Caki2 (cell line): ENCODE measurements at regions not wholly inside any gene's neighbourhood (a gene's known extent, or its start where the extent isn't known, plus 50 kb on each side); places are given as distances from the start of the nearest gene placed in this dataset.

ENCODE experiments used
- DNase-seq: peaks from one replicate; pipeline ENCODE4 v3.0.0-alpha.2; 2015; ENCODE audit warnings: low read depth
- in situ Hi-C: cut with HindIII; loops from 2 replicates; pipeline ENCODE4 v1.10.0; 2016; ENCODE audit warnings: low sequenced_read_pairs, low pct_unique_long_range_greater_than_20kb, mixed read lengths

DNA sequence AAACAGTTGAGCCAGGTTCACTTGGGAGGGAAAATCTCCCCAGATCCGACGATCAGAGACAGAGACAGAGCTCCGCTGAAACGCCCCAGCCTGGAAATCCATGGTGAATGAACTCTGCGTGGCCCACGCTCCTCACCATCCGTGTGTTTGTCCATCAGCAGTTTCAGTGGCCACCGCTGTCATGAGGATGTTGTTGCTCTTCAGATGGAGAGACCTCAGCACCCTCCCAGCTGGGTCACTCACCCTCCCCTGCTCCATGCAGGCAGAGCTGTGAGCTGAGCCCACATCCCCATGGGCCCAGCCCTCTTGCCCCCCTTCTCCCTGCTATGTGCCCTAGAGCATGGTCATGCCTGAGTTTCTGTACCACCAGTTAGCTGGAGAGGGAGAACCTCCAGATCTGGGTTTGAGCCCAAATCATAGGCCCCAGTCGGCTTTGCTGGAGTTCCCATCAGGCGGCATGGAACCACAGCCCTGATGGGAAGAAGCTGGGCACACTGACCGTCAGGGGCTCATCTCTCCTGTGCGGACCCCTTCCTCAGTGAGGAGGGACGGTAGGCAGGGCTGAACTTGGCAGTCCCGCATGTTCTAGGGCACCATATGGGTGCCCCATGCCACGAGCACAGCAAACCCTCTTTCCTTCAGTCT is 154.4 kb upstream of the COL5A1 start:
- in situ Hi-C loops: no loop called here

DNA sequence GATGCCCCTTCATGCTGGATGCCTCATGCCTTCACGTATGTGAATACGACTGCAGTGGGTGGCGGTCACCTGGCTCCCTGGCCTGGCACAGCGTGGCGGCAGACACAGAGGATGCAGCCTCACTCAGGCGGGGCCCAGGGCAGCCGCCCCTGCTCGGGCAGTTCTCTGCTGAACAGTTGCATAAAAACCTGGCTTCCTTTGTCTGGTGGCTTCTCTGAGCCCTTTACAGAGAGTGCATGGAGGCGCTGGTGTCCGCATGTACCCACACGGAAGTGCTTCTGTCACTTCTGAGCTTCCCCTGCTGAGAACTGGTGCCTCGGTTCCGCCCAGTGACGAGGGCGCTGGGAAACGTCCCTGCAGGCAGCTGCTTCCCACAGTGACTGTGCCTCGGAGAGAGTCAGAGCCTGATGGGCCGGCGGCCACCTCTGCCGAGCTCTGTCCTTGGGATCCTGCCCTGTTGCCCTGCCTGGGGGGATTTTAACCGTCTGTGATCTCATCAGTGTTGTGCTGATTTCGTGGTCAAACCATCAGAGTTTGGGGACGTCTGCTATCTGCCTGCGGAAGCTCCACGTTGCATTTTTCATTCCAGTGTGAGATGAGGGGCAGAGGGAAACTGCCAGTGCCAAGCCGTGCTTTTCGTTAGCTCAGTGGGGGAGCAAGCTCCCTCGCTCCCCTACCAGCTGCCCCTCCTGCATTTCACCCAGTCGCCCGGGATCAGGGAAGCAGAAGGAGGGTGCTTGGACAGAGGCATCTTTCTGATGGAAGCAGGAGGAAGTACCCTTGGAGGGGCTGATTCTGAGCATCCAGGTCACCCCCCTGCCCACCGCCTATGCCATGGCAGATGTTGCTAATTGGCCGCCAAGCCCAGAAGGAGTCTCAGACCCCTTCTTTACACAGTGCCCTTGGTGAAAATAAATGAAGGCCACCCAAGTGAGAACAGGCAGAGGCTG is 153.0 kb upstream of the COL5A1 start:
- in situ Hi-C loops: no loop called here
- DNase-seq: no peak

More for the DNA sequence above, 154.4 kb upstream of the COL5A1 start:
- no peak for DNase-seq

DNA sequence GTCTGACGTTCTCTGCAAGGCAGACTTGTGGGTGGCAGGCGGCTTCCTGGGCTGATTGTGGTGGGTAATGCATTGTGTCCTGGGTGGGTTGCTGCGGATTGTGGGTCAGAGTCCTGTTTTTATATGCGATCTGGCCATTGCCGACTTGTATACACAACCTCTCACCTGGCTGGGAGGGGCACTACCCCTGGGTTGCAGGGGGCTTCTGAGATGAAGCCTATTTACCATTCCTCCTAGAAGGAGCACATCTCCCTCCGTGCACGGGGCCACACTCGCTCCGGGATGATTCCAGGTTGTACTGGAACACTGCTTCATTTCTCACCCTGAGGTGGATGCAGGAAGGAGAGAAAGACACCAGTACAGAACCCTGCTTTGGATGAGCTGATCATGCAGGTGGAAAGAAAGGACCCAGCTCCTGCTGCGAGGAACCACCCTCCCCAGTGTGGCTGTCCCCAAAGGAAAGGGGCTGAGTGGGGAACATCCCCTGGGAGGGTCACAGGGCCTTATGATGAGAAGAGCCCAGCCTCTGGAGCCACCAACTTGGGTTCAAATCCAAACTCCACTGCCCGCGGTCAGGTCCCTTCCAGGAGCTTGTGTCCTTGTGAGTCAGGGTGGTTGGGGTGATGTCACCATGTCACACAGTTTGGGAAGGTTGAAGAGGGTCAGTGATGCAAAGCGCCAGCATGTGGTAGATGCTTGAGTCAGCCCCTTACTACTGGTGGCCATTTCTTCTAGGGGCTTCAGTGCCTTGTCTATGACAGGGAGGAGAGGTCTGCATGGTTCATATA is 151.8 kb upstream of the COL5A1 start:
- DNase-seq: no peak
- in situ Hi-C loops: no loop called here

DNA sequence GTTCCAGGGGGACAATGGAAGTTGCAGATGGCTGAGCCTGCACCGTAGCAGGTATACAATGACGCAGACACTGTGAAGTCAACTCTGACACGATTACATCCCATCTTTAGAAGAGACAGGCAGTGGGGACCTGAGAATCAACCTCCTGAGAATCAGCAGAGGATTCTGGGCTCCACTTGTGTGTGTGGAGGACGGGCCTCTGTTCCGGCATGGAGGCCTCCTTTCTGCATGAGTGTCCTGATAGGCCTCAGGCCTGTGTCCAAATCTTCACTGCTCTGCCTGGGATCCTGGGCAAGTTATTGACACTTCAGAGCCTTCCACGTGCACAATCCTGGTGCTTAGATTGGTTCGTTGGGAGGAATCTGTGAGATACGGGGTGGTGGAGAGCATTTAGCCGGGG is 151.2 kb upstream of the COL5A1 start:
- in situ Hi-C loops: no loop called here
- DNase-seq: no peak

DNA sequence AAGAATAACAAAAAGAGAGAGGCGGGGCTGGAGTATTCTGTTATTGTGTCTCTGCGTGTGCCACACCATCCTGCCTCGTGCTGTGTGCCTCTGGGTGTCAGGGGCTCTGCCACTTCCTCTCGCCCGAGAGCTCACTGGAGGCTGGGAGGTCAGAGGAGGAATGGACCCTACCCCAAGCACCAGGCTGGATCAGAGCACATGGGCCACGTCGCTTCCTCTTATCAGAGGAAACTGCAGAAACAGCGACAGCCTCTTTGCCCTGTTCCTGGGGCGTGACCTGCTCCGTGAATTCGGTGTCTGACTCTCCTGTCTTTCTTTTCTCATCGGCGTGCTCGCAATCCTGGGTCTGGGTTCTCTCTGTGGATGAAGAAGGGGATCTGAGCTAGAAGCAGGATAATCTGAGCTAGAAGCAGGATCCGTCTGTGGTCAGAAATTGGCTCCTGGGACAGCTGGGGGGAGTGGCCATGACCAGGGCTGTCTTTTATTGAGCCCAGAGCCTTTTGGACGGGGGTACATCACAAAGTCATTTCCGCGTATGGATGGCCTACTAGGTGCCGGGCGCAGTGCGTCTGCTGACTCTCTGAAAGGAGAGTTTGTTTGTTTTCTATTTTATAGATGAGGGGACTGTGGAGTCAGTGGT is 150.3 kb upstream of the COL5A1 start:
- no peak for DNase-seq
- in situ Hi-C loops: no loop called here

DNA sequence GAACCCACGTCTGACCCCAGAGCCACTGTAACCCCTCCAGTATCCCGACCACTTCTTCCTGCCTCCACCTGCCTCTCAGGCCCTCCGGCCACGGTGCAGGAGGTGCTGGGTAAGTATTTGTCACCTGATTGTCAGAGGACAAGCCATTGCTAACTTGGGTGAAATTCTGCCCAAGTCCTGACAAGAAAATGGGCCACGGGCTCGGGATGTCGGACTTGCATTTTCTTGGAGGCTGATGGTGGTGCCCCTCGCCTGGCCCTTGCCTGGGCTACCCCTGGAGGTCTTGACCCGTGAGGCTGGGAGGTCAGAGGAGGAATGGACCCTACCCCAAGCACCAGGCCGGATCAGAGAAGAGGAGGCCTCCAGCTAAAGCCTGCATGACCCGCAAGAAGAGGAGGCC is 149.7 kb upstream of the COL5A1 start:
- in situ Hi-C loops: no loop called here

DNA sequence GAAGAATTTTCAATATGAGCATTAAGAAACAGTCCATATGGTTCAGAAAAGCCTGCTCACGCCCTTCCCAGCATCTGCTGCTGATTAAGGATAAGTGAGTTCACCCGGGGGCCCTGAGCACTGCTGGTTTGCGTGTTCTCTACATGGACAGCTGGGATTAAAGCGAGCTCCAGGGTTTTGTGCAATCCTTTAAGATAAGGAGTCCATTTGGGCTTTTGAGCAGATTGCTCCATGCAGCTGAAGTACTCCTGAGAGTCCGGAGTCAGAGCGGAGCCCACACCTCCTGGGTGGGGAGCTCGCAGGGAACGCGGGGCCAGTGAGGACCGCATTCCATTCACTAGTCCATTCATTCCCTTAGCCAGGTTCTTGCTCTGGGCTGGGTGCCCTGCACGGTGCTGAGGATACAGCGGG is 149.3 kb upstream of the COL5A1 start:
- no peak for DNase-seq
- in situ Hi-C loops: no loop called here

More for the DNA sequence above, 149.7 kb upstream of the COL5A1 start:
- DNase-seq: no peak

DNA sequence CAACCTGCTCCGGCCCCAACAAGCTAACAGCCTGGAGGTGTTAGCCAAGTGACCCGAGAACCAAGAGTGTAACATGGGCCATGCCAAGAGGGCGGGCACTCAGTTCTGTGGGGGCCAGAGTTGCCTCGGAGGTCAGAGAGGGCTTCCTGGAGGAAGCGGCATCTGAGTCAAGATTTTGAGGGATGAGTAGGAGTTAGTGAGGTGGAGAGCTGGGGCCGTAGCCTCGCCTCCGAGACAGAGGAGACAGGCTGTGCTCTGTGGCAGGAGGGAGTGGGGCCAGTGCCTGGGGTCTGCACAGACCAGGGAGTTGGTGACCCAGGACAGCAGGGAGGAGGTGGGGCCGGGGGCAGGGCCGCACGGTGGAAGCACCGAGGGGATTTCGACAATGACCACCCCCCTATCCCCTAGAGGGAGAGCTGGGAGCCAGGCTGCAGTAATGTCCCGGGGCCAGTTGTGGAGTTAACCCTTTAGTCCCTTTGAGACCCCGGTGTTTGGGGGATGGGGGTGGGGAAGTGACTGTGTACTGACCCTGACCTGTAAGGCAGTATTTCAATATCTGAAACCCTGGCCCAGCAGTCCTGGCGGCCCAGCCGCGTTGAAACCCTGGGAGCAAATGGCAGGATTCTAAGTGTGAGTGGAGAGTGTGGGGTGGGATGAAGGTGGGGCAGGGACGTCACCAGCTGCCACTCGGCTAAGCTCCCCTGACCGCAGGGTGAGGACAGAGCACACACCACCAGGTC is 148.7 kb upstream of the COL5A1 start:
- no peak for DNase-seq
- in situ Hi-C loops: no loop called here

DNA sequence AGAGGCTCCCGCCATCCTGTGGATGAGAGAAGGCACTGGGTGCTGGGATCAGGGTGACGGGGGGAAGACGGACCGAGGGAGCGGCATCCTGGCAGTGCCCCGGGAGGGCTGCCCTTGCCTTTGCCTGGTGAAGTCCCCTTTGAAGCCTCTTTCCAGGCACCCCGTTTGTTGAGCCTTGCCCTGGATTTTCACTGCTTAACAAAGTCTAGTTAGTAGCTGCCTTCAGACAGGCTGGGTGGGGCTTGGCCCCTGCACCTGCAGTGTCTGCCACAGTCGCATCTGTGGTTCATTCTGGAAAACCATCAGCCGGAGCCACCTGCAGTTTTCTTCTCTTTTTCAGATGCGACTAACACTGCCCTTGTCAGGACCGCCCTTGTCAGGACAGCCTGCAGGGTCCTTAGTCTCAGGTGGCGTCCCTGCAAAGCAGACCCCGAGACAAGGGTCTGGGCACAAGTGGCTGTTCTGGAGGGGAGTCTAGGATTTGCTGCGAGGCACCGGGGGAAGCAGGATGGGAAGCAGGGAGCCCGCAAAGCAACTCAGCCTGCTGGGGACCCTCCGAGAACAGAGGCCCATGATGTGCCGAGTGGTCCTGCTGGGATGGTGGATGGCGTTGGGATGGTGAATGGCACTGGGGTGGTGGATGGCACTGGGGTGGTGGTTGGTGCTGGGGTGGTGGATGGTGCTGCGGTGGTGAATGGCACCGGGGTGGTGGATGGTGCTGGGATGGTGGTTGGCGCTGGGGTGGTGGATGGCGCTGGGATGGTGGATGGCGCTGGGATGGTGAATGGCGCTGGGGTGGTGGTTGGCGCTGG is 147.9 kb upstream of the COL5A1 start:
- in situ Hi-C loops: no loop called here
- no peak for DNase-seq

DNA sequence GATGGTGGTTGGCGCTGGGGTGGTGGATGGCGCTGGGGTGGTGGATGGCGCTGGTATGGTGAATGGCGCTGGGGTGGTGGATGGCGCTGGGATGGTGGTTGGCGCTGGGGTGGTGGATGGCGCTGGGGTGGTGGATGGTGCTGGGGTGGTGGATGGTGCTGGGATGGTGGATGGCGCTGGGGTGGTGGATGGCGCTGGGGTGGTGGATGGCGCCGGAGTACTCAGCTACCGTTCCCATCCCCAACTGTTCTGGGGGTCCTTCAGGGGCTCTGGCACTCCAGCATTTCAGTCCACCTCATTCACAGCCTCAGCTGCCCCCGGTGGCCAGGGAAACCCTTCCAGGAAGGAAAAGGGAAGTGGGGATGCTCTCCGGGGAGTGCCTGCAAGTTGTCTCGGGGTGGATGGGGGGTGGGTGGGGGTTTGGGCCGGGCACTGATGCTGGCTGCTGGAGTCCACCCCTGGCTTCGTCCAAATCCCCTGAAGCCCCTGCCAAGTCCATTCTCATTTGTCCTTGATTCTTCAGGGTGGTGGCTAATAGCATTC is 147.3 kb upstream of the COL5A1 start:
- no peak for DNase-seq
- in situ Hi-C loops: no loop called here

DNA sequence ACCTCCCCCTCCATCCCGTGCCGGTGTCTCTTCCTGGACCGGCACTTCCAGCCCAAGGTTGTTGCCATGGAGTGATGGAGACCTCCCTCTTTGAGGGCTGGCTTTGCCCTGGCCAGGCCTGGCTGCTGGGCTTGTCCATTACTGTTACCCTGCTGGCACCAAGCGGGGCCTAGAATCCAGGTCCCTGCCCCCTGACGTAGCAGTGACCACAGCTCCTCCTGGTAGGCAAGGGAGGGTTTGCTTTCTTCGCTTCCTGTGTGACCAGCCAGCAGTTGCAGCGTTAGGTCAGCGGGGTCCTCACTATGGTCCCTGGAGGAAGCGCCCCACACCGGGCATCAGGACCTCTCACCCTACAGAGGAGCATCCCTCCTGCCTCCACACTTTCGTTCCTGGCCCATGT is 146.7 kb upstream of the COL5A1 start:
- in situ Hi-C loops: no loop called here
- DNase-seq: no peak

DNA sequence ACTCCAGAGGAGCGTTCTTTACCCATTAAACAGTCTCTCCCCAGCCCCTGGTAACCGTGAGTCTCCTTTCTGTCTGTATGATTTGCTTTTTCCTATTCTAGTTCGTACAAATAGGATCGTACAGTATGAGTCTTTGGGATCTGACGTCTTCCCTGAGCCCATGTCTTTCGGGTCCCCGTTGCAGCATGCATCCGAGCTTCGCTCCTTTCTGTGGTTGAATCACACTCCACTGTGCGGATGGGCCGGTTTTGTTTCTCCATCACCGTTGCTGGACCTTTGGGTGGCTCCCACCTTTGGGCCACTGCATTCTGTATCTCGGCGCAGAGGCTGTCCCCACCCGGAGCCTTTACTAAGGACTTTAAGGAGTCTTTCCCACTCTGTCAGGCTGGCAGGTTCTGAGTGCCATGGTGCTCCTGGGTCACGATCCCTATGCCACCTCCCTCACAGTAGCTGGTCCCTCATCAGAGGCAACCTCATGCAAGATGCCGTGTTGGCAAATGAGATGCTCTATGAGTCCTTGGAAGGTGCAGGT is 145.7 kb upstream of the COL5A1 start:
- no peak for DNase-seq
- in situ Hi-C loops: no loop called here

DNA sequence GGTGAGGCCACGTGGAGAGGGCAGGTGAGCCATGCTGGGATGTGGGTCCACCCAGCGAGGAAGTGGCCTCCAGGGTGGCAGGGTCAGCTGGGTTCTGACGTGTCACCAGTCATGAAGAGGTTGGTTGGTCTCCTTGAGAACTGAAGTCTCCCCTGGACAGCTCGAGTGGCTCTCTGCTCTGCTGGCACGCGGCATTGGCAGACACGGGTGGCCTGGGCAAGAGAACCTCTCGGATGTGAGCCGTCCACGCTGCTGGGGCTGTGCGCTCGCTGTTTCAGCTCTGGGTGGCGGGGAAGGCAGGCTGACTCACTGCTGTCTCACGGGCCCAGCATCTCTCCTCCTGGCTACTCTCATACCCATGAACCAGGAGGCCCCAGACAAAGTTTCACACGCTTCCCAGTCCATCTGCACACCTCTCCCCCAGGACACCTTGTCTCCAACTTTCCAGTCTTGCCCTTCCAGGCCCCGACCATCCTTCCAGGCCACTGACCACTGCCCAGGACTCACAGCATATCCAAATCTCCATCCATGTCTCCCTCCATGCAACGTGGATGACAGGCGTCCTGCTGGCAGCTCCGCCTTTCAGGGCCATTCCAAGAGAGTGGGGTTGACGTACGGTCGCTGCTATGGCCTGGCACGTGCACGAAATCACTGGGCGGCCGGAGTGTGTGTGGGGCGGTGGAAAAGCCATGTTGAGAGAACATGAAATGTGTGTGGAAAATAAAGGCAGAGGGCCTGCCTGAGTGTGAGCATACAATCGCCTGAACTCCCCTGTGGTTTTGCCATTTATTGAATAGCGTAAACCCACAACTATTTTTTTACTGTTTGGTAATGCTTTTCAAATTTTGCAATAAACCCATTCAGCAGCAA is 145.0 kb upstream of the COL5A1 start:
- DNase-seq: no peak
- in situ Hi-C loops: no loop called here

DNA sequence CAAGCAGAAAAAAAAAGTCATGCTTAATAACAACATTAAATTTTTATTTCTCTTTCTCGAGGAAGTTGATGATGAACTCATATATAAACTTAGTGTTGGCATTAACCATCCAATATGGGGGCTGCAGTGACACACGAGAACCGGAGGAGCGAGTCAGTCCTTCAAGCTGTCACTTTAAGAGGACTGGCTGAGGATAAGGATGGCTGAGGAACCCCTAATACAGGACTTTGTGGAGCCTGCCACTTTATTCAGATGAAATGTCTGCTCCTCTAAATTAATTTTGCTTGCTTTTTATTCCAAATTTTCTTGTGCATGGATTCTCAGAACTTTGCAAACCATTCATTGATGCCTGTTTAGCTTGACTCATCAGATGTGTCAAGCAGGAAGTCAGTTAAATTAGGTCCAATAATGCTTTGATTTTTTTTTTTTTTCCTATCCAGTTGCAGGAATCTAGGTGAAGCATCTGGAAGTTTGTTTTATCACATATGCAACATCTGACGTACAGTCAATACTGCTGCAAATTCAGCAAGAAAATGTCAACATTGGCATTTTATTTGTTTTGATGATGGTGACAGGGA is 144.2 kb upstream of the COL5A1 start:
- in situ Hi-C loops: no loop called here
- no peak for DNase-seq

DNA sequence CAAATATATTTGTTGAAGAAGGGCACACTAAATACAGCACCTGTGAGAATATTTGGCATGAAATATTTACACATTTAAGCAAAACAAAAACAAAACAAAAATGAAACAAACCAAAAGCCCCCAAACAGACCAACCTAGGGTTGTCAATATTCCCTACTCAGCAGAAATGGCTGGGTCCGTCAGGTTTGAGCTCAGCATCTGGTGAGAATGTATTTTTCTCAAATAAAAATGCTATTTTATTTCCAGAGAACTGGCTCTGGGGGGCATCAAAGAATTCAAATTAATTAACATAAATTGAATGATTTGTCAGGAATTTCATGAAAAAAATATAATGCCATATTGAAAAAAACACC is 142.8 kb upstream of the COL5A1 start:
- no peak for DNase-seq
- in situ Hi-C loops: no loop called here
